Prostate gland (tissue), 2 donors: ENCODE measurements at regions not wholly inside any gene's neighbourhood (a gene's known extent, or its start where the extent isn't known, plus 50 kb on each side); places are given as distances from the start of the nearest gene placed in this dataset.

Source experiments
- DNase-seq: peaks from one replicate; pipeline ENCODE4 v3.0.0-alpha.2; 2019; ENCODE audit warnings: low spot score
- H3K27ac ChIP-seq, 2 donors: fragments of 200-600 bp; sonication (generic); 2 replicates each; pipeline ENCODE4 v1.5.1; 2017 to 2019
- H3K27me3 ChIP-seq: fragments of 200-600 bp; sonication (generic); replicated peaks from 2 replicates; pipeline ENCODE4 v1.5.1; 2019; ENCODE audit not compliant: insufficient read depth
- H3K36me3 ChIP-seq, 2 donors: fragments of 200-600 bp; sonication (generic); 1 replicate in 1 of 2; 2 replicates in 1 of 2; pipeline versions ENCODE4 v1.5.1 to v1.8.1; 2017 to 2019
- H3K4me1 ChIP-seq: fragments of 200-600 bp; sonication (generic); replicated peaks from 2 replicates; pipeline ENCODE4 v1.5.1; 2019
- H3K4me3 ChIP-seq, 2 donors: fragments of 200-600 bp; sonication (generic); 2 replicates each; pipeline ENCODE4 v1.5.1; 2017 to 2019
- H3K9me3 ChIP-seq: fragments of 200-600 bp; sonication (generic); 2 replicates; pipeline ENCODE4 v1.5.1; 2017
- CTCF ChIP-seq, 4 experiments: fragments of 200-600 bp in 2 of 4; fragments of 450-650 bp in 2 of 4; sonication (generic) in 2 of 4; IDR thresholded peaks; 1 replicate in 3 of 4; 2 replicates in 1 of 4; pipeline ENCODE4 v1.5.1; 2016 to 2019; ENCODE audit warnings: antibody characterized with exemption in 4 of 4, mild to moderate bottlenecking in 2 of 4, moderate library complexity in 2 of 4
- POLR2A ChIP-seq: fragments of 450-650 bp; IDR thresholded peaks from one replicate; pipeline ENCODE4 v1.6.1; 2016; ENCODE audit warnings: antibody characterized with exemption, mild to moderate bottlenecking
- POLR2AphosphoS5 ChIP-seq: sonication (generic); formaldehyde crosslinking; IDR thresholded peaks from one replicate; pipeline ENCODE4 v1.6.1; 2017; ENCODE audit warnings: antibody characterized with exemption
- WGBS: methylation state at CpG from one replicate; pipeline ENCODE4 v1.1.5; 2018; 5-methylcytosine and 5-hydroxymethylcytosine counted together
- intact Hi-C: fragments of 100-400 bp; cut with DNase I; formaldehyde crosslinking; loops from one replicate; pipeline ENCODE4 v1.14.2; 2022

GRCh38 chr11:105401269-105401809, 208.5 kb upstream of the GRIA4 start:
- H3K27me3 ChIP-seq, result no peaks in the 10 kb centered on the region
- no peak overlapping the region for H3K27ac ChIP-seq
- no peak overlapping the region for H3K4me3 ChIP-seq
- intact Hi-C loops, result no loop called here
- no peaks in the 10 kb centered on the region for H3K4me1 ChIP-seq
- no peak for TF ChIP-seq POLR2A
- no peak for TF ChIP-seq CTCF (IDR thresholded peaks at IDR 0.05)
- no peak for TF ChIP-seq POLR2AphosphoS5
- no peaks in the 10 kb centered on the region for H3K9me3 ChIP-seq
- no peaks in the 10 kb centered on the region for H3K36me3 ChIP-seq
- no peak for DNase-seq
- 56% methylated on average over 2 of the region's 2 CpGs for WGBS

- 32% methylated on average over 6 of the region's 6 CpGs for WGBS
- no peak for DNase-seq
- no peak for TF ChIP-seq CTCF (IDR thresholded peaks at IDR 0.05)
- TF ChIP-seq POLR2AphosphoS5, result no peak
- TF ChIP-seq POLR2A, result no peak
- Histone ChIP-seq H3K27me3 (no peaks in the 10 kb centered on the region), H3K9me3 (no peaks in the 10 kb centered on the region), H3K4me1 (no peaks in the 10 kb centered on the region), H3K36me3 (no peaks in the 10 kb centered on the region), H3K4me3 (no peak overlapping the region), H3K27ac (no peak overlapping the region)
- intact Hi-C loops, result no loop called here
Measured at GRCh38 chr11:105399511-105399910, 210.4 kb upstream of the GRIA4 start.

- Histone ChIP-seq H3K36me3 (no peaks in the 10 kb centered on the region), H3K4me3 (no peak overlapping the region), H3K4me1 (no peaks in the 10 kb centered on the region), H3K9me3 (no peaks in the 10 kb centered on the region), H3K27me3 (no peaks in the 10 kb centered on the region), H3K27ac (no peak overlapping the region)
- intact Hi-C loops, result no loop called here
- DNase-seq, result no peak
- TF ChIP-seq POLR2AphosphoS5 (no peak), POLR2A (no peak), CTCF (IDR thresholded peaks at IDR 0.05) (no peak)
Measured at GRCh38 chr11:105398636-105399035, 211.2 kb upstream of the GRIA4 start.

GRCh38 chr11:105393326-105393725, 216.5 kb upstream of the GRIA4 start:
- WGBS, result 70% methylated on average over 2 of the region's 2 CpGs
- Histone ChIP-seq H3K4me1 (no peaks in the 10 kb centered on the region), H3K9me3 (no peaks in the 10 kb centered on the region), H3K27ac (no peak overlapping the region), H3K36me3 (no peaks in the 10 kb centered on the region), H3K27me3 (no peaks in the 10 kb centered on the region), H3K4me3 (no peak overlapping the region)
- DNase-seq, result no peak
- TF ChIP-seq POLR2A, result no peak
- no peak for TF ChIP-seq POLR2AphosphoS5
- TF ChIP-seq CTCF (IDR thresholded peaks at IDR 0.05), result no peak
- intact Hi-C loops, result no loop called here

GRCh38 chr11:105392556-105392955, 217.3 kb upstream of the GRIA4 start:
- no peak overlapping the region for H3K27ac ChIP-seq
- no peaks in the 10 kb centered on the region for H3K9me3 ChIP-seq
- intact Hi-C loops, result no loop called here
- DNase-seq, result no peak
- no peaks in the 10 kb centered on the region for H3K4me1 ChIP-seq
- TF ChIP-seq POLR2A, result no peak
- no peak for TF ChIP-seq CTCF (IDR thresholded peaks at IDR 0.05)
- no peak for TF ChIP-seq POLR2AphosphoS5
- no peaks in the 10 kb centered on the region for H3K27me3 ChIP-seq
- no peaks in the 10 kb centered on the region for H3K36me3 ChIP-seq
- no peak overlapping the region for H3K4me3 ChIP-seq
- WGBS, result 78% methylated on average over 1 of the region's 1 CpG
